Sigmoid colon (tissue), 4 donors: ENCODE measurements at regions not wholly inside any gene's neighbourhood (a gene's known extent, or its start where the extent isn't known, plus 50 kb on each side); places are given as distances from the start of the nearest gene placed in this dataset.

Experiments
- CTCF ChIP-seq, 4 experiments: fragments of 450-650 bp in 3 of 4; fragments of 200-600 bp in 1 of 4; IDR thresholded peaks; one replicate each; pipeline ENCODE4 v1.5.1; 2016 to 2019; ENCODE audit warnings: antibody characterized with exemption in 4 of 4, mild to moderate bottlenecking in 3 of 4, moderate library complexity in 2 of 4
- POLR2A ChIP-seq, 2 donors: fragments of 450-650 bp; IDR thresholded peaks; one replicate each; pipeline ENCODE4 v1.6.1; 2016; ENCODE audit warnings: antibody characterized with exemption in 2 of 2, mild to moderate bottlenecking in 2 of 2, moderate library complexity in 2 of 2
- POLR2AphosphoS5 ChIP-seq, 4 donors: sonication (generic); formaldehyde crosslinking; IDR thresholded peaks; one replicate each; pipeline ENCODE4 v1.6.1; 2017; ENCODE audit warnings: antibody characterized with exemption in 4 of 4

GRCh38 chr10:28881171-28881882 is 204.0 kb downstream of the BAMBI start:
- no peak for TF ChIP-seq CTCF (IDR thresholded peaks at IDR 0.05)
- TF ChIP-seq POLR2A (IDR thresholded peaks at IDR 0.05): no peak
- no peak for TF ChIP-seq POLR2AphosphoS5 (IDR thresholded peaks at IDR 0.05)
